HEK293T (cell line): ENCODE measurements at regions not wholly inside any gene's neighbourhood (a gene's known extent, or its start where the extent isn't known, plus 50 kb on each side); places are given as distances from the start of the nearest gene placed in this dataset.

Experiments
- ARNT ChIP-seq: fragments of 450-650 bp; IDR thresholded peaks from 2 replicates; pipeline ENCODE4 v1.6.1; 2017; ENCODE audit warnings: mild to moderate bottlenecking
- ZNF384 ChIP-seq: fragments of 450-650 bp; IDR thresholded peaks from 2 replicates; pipeline ENCODE4 v1.6.1; 2016

DNA sequence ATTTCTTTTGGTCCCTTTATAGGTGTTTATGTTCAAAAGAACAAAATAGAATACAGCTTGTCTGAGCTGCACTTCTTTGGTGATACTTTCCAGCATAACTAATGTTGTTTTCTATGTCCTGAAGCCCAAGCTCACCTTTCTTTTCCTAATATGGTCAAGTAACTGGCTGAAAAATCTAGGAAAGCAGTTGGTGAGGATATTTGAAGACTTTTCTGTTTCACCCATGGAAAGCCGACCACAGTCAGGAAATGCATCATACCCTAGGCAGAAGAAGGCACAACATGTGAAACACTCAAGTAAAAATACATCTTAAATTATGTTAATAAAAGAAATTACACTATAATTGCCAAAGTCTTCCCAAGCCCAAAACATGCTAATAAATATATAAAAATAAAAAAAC is 337.0 kb downstream of the PDGFC start:
- TF ChIP-seq ZNF384 = no peak
- TF ChIP-seq ARNT = no peak
